K562 (cell line): ENCODE measurements at regions not wholly inside any gene's neighbourhood (a gene's known extent, or its start where the extent isn't known, plus 50 kb on each side); places are given as distances from the start of the nearest gene placed in this dataset.

ENCODE experiments used
- ATAC-seq: fragments of 200-7000 bp; cut with Tn5 transposase; 3 replicates; pipeline ENCODE4 v1.9.1; 2020; ENCODE audit warnings: moderate library complexity
- BruUV-seq: library from RNA; stranded (reverse); fragments of 400-500 nt; replicated peaks from 2 replicates; lab custom pipeline; 2021; lab: Mats Ljungman, UMichigan
- CTCF ChIA-PET: fragments of 300-600 bp; formaldehyde crosslinking; extraction: SDS; loops from one replicate; lab custom pipeline; 2021; ENCODE audit warnings: low intra/inter-chr PET ratio; lab: Yijun Ruan, JAX
- POLR2A ChIA-PET: fragments of 300-600, 350-650 bp; sonication (Branson Sonifier 250); formaldehyde crosslinking; extraction: SDS; loops from one replicate; lab custom pipeline; 2021; ENCODE audit warnings: antibody characterized with exemption, inconsistent platforms; lab: Yijun Ruan, JAX
- DNase-seq, 4 experiments: peaks; one replicate each; pipeline versions ENCODE4 v3.0.0 to v3.0.0-alpha.2; 2011 to 2018; ENCODE audit warnings: low spot score in 3 of 4, mixed read lengths in 3 of 4; ENCODE audit errors: extremely low read depth in 1 of 4
- FAIRE-seq: peaks from 2 replicates; lab custom pipeline; 2011; peaks lifted over from hg19 to GRCh38; lab: Jason Lieb, UNC
- H2AFZ ChIP-seq: 2 replicates; pipeline ENCODE4 v1.6.0; 2011; ENCODE audit warnings: low read depth, low read length, control low read depth, inconsistent platforms
- H3K27ac ChIP-seq: fragments of 200-600 bp; 3 replicates; pipeline ENCODE4 v1.8.0; 2011; ENCODE audit warnings: low read depth, mild to moderate bottlenecking, control low read depth, inconsistent platforms, low read length, moderate library complexity, mixed read lengths; ENCODE audit errors: extremely low read depth
- H3K27me3 ChIP-seq, 2 experiments: fragments of 300-600 bp in 1 of 2; 2 replicates in 1 of 2; 3 replicates in 1 of 2; pipeline versions ENCODE4 v1.6.0 to v1.8.0; 2011; ENCODE audit warnings: inconsistent platforms in 2 of 2, low read length in 2 of 2, mild to moderate bottlenecking in 1 of 2, mixed read lengths in 1 of 2, moderate library complexity in 1 of 2; ENCODE audit not compliant: control insufficient read depth in 2 of 2, insufficient read depth in 2 of 2
- H3K36me3 ChIP-seq: fragments of 300-600 bp; 3 replicates; pipeline ENCODE4 v1.8.0; 2011; ENCODE audit warnings: mild to moderate bottlenecking, low read length, inconsistent platforms; ENCODE audit not compliant: control insufficient read depth, insufficient read depth
- H3K4me1 ChIP-seq, 2 experiments: fragments of 200-600 bp in 1 of 2; replicated peaks in 1 of 2; 2 replicates in 1 of 2; 3 replicates in 1 of 2; pipeline versions ENCODE4 v1.5.1 to v1.8.0; 2011; ENCODE audit warnings: inconsistent platforms in 2 of 2, low read length in 2 of 2, mild to moderate bottlenecking in 1 of 2, mixed read lengths in 1 of 2, moderate library complexity in 1 of 2; ENCODE audit not compliant: control insufficient read depth in 2 of 2, insufficient read depth in 2 of 2
- H3K4me2 ChIP-seq: 2 replicates; pipeline ENCODE4 v1.6.1; 2011; ENCODE audit warnings: low read length, control low read depth, inconsistent platforms, mixed read lengths; ENCODE audit not compliant: insufficient read depth
- H3K4me3 ChIP-seq: fragments of 200-600 bp; sonication (generic), shearing (Covaris generic); 2 replicates; pipeline ENCODE4 v1.5.1; 2016; ENCODE audit warnings: control low read depth, inconsistent platforms
- H3K79me2 ChIP-seq: fragments of 200-600 bp; 3 replicates; pipeline ENCODE4 v1.8.0; 2011; ENCODE audit warnings: low read length, inconsistent platforms; ENCODE audit not compliant: control insufficient read depth, insufficient read depth
- H3K9ac ChIP-seq, 2 experiments: 2 replicates each; pipeline versions ENCODE4 v1.6.0 to v1.6.1; 2011; ENCODE audit warnings: low read depth in 2 of 2, low read length in 2 of 2, control low read depth in 1 of 2, inconsistent platforms in 1 of 2, mild to moderate bottlenecking in 1 of 2, mixed read lengths in 1 of 2; ENCODE audit not compliant: insufficient read depth in 1 of 2
- H3K9me1 ChIP-seq: one replicate; pipeline ENCODE4 v1.6.0; 2011; ENCODE audit warnings: inconsistent platforms, mild to moderate bottlenecking, low read length, moderate library complexity; ENCODE audit not compliant: control insufficient read depth, insufficient read depth
- H3K9me3 ChIP-seq: replicated peaks from 2 replicates; pipeline ENCODE4 v1.5.1; 2011; ENCODE audit warnings: low read depth, low read length, inconsistent platforms; ENCODE audit not compliant: control insufficient read depth, insufficient read depth
- H4K20me1 ChIP-seq: replicated peaks from 2 replicates; pipeline ENCODE4 v1.6.1; 2011; ENCODE audit warnings: low read length, inconsistent platforms, mixed read lengths; ENCODE audit not compliant: control insufficient read depth, insufficient read depth
- BRD4 ChIP-seq: fragments of 200-600 bp; sonication (generic); IDR thresholded peaks from 2 replicates; pipeline ENCODE4 v1.6.1; 2017; ENCODE audit warnings: inconsistent platforms
- CSDE1 ChIP-seq, 2 experiments: fragments of 450-650 bp; IDR thresholded peaks; 2 replicates each; pipeline ENCODE4 v1.6.1; 2016; ENCODE audit warnings: mild to moderate bottlenecking in 1 of 2
- DDX20 ChIP-seq: fragments of 450-650 bp; IDR thresholded peaks from 2 replicates; pipeline ENCODE4 v1.6.1; 2016; ENCODE audit warnings: missing genetic modification characterization, low read depth, mild to moderate bottlenecking, missing compliant biosample characterization, moderate library complexity
- HLTF ChIP-seq: fragments of 450-650 bp; IDR thresholded peaks from 2 replicates; pipeline ENCODE4 v1.6.1; 2016
- NBN ChIP-seq: fragments of 450-650 bp; IDR thresholded peaks from 2 replicates; pipeline ENCODE4 v1.6.1; 2016; ENCODE audit warnings: low read depth, mild to moderate bottlenecking
- OTX1 ChIP-seq: fragments of 450-650 bp; formaldehyde crosslinking; IDR thresholded peaks from 2 replicates; pipeline ENCODE4 v1.4.0; 2022; ENCODE audit warnings: mild to moderate bottlenecking
- PCBP2 ChIP-seq: fragments of 200-400 bp; formaldehyde crosslinking; IDR thresholded peaks from 2 replicates; pipeline ENCODE4 v1.6.1; 2018; ENCODE audit warnings: low read length, low read depth, mild to moderate bottlenecking, moderate library complexity; ENCODE audit not compliant: poor library complexity, severe bottlenecking
- RBM17 ChIP-seq: fragments of 200-400 bp; formaldehyde crosslinking; IDR thresholded peaks from 2 replicates; pipeline ENCODE4 v1.6.1; 2017; ENCODE audit warnings: low read depth, mild to moderate bottlenecking, low read length, borderline replicate concordance
- SMARCC2 ChIP-seq: fragments of 450-650 bp; IDR thresholded peaks from 2 replicates; pipeline ENCODE4 v1.6.1; 2017; ENCODE audit warnings: antibody characterized with exemption, moderate library complexity, mild to moderate bottlenecking, low read depth
- SREBF1 ChIP-seq: fragments of 150-350 bp; IDR thresholded peaks from 2 replicates; pipeline ENCODE4 v1.6.1; 2014; ENCODE audit warnings: antibody characterized with exemption, low read depth, low read length, borderline replicate concordance
- WGBS: fragments of 100-300 bp; shearing (Covaris generic); methylation state at CpG from one replicate; pipeline ENCODE4 v1.1.6; 2016; ENCODE audit warnings: low coverage, mixed read lengths; ENCODE audit not compliant: insufficient coverage; ENCODE audit errors: missing lambda C conversion rate; 5-methylcytosine and 5-hydroxymethylcytosine counted together
- in situ Hi-C: fragments of 300-500 bp; cut with MboI; formaldehyde crosslinking; loops from 4 replicates; pipeline ENCODE4 v1.15.0; 2018; ENCODE audit warnings: inconsistent platforms, mixed read lengths
- intact Hi-C: fragments of 100-400 bp; cut with micrococcal nuclease; formaldehyde crosslinking; loops from 2 replicates; pipeline ENCODE4 v1.14.2; 2022

- no peak overlapping the region for H3K4me2 ChIP-seq
- no peak overlapping the region for H2AFZ ChIP-seq
- no peaks in the 10 kb centered on the region for H3K27me3 ChIP-seq
- TF ChIP-seq HLTF, result no peak
- TF ChIP-seq NBN, result no peak
- TF ChIP-seq SMARCC2, result no peak
- TF ChIP-seq CSDE1 (IDR thresholded peaks at IDR 0.05), result no peak
- no peak for TF ChIP-seq OTX1 (CRISPR knock-in tag)
- TF ChIP-seq BRD4, result no peak
- TF ChIP-seq RBM17, result no peak
- TF ChIP-seq SREBF1, result no peak
- no peak for TF ChIP-seq DDX20
- no peak for TF ChIP-seq PCBP2
- WGBS, result 42% methylated on average over 4 of the region's 4 CpGs
- ATAC-seq (no peak), FAIRE-seq (no peak), DNase-seq (no peak)
- POLR2A ChIA-PET, result no interaction called here
- no peaks in the 10 kb centered on the region for H3K79me2 ChIP-seq
- no peaks in the 10 kb centered on the region for H4K20me1 ChIP-seq
- H3K36me3 ChIP-seq, result no peaks in the 10 kb centered on the region
- no TSS peak for BruUV-seq
- H3K9me3 ChIP-seq, result no peaks in the 10 kb centered on the region
- no peak overlapping the region for H3K4me3 ChIP-seq
- no peaks in the 10 kb centered on the region for H3K9me1 ChIP-seq
- intact Hi-C loops, result no loop called here
- in situ Hi-C loops, result no loop called here
- H3K27ac ChIP-seq, result no peak overlapping the region
- no peak overlapping the region for H3K9ac ChIP-seq
- H3K4me1 ChIP-seq, result no peaks in the 10 kb centered on the region; a peak in 1 of 5 replicates
- CTCF ChIA-PET, result no interaction called here
These were observed 72.4 kb upstream of the MEF2C start for GRCh38 chr5:88955403-88955802.
